ENCODE measurements at regions not wholly inside any gene's neighbourhood (a gene's known extent, or its start where the extent isn't known, plus 50 kb on each side); places are given as distances from the start of the nearest gene placed in this dataset.

DNA sequence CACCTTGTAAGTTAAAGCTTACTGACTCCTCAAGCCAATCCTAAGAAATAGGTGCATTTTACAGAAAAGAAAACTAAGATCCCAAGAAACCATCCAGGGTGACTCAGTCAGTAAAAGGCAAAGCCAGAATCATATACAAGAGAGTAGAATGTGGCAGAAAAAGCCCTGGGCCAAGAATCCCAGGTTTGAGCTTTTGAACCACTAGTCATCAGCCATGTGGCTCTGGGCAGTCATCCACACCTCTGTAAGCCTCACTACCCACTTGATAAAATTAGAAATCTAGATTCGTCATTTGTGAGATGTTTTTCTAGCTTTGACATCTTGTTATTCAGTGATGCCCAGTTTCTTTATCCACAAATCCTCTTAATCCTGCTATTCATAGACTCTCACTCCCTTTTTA is 122.2 kb upstream of the PDE5A start:
- Histone ChIP-seq H3K36me3 (ENCODE audit: insufficient read depth, low read length) (no peaks in the 10 kb centered on the region), H3K9ac (ENCODE audit: low read length) (no peak overlapping the region), H3K9me3 (ENCODE audit: low read length) (no peaks in the 10 kb centered on the region), H3K9me2 (replicated peaks; ENCODE audit: insufficient read depth, low read length) (no peaks in the 10 kb centered on the region), H4K20me1 (ENCODE audit: insufficient read depth, low read depth, low read length) (no peaks in the 10 kb centered on the region), H3K4me2 (ENCODE audit: low read depth, low read length, poor library complexity, severe bottlenecking) (no peak overlapping the region), H3K4me1 (ENCODE audit: low read length) (no peaks in the 10 kb centered on the region), H3K27me3 (ENCODE audit: low read length) (no peaks in the 10 kb centered on the region), H3K27ac (ENCODE audit: low read length) (no peak overlapping the region), H2AFZ (ENCODE audit: low read length) (no peak overlapping the region), H3K79me2 (ENCODE audit: low read length) (no peaks in the 10 kb centered on the region), H3K4me3 (ENCODE audit: low read length) (no peak overlapping the region)
- no peak for DNase-seq

DNA sequence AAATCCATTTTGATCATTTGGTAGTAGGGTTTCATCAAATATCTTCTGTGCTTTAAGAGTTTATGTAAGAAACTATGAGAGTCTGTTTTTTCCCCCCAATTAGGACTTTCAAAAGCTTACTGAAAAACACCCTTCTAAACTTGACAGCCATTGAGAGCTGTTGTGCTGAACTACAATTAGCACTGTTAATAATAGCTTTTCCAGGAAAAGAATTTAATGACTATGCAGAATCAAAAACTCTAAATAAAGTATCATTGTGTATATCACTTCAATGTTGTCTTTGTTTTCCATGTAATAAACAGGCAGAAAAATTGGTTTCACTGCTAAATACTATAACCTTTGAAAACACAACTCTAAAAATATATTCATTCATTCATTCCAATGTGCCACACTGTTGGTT is 121.4 kb upstream of the PDE5A start:
- Histone ChIP-seq H3K4me1 (ENCODE audit: low read length) (no peaks in the 10 kb centered on the region), H3K4me3 (ENCODE audit: low read length) (no peak overlapping the region), H3K9me3 (ENCODE audit: low read length) (no peaks in the 10 kb centered on the region), H3K79me2 (ENCODE audit: low read length) (no peaks in the 10 kb centered on the region), H3K27me3 (ENCODE audit: low read length) (no peaks in the 10 kb centered on the region), H3K4me2 (ENCODE audit: low read depth, low read length, poor library complexity, severe bottlenecking) (no peak overlapping the region), H4K20me1 (ENCODE audit: insufficient read depth, low read depth, low read length) (no peaks in the 10 kb centered on the region), H2AFZ (ENCODE audit: low read length) (no peak overlapping the region), H3K9me2 (replicated peaks; ENCODE audit: insufficient read depth, low read length) (no peaks in the 10 kb centered on the region), H3K9ac (ENCODE audit: low read length) (no peak overlapping the region), H3K27ac (ENCODE audit: low read length) (no peak overlapping the region), H3K36me3 (ENCODE audit: insufficient read depth, low read length) (no peaks in the 10 kb centered on the region)
- no peak for DNase-seq

DNA sequence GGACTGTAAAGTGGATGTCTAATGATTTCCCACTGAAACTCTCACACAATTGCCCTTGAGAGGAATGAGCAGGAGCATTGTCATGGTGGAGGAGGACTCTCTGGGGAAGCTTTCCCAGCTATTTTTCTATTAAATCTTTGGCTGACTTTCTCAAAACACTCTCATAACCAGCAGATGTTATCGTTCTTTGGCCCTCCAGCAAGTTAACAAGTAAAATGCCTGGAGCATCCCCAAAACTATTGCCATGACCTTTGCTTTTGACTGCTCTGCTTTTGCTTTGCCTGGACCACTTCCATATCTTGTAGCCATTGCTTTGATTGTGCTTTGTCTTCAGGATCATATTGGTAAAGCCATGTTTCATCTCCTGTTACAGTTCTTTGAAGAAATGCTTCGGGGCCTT is 120.2 kb upstream of the PDE5A start:
- no peaks in the 10 kb centered on the region for H3K27me3 ChIP-seq (ENCODE audit: low read length)
- DNase-seq = no peak

DNA sequence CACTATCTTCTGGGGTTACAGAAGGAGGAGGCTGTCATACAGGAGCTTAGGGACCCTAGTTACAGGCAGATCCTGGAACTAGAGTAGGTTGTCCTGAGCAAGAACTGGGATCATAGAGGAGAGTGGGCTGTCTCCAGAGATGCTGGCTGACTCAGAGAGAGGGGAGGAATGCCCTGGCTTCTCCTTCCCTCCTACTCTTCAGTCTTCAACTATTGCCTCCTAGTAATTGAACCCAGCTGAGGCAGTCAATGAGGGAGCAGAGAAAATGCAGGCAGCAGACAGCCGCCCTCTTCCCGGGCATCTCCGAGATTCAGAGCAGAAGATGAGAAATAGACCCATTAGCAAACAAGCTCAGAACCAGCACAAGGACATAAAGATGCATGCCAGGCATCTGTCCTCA is 118.3 kb upstream of the PDE5A start:
- Histone ChIP-seq H3K36me3 (ENCODE audit: insufficient read depth, low read length) (no peaks in the 10 kb centered on the region), H3K27ac (ENCODE audit: low read length) (no peak overlapping the region), H3K79me2 (ENCODE audit: low read length) (no peaks in the 10 kb centered on the region), H3K4me3 (ENCODE audit: low read length) (no peak overlapping the region), H4K20me1 (ENCODE audit: insufficient read depth, low read depth, low read length) (no peaks in the 10 kb centered on the region), H3K27me3 (ENCODE audit: low read length) (no peaks in the 10 kb centered on the region), H3K9ac (ENCODE audit: low read length) (no peak overlapping the region), H3K4me2 (ENCODE audit: low read depth, low read length, poor library complexity, severe bottlenecking) (no peak overlapping the region), H2AFZ (ENCODE audit: low read length) (no peak overlapping the region), H3K9me3 (ENCODE audit: low read length) (no peaks in the 10 kb centered on the region), H3K9me2 (replicated peaks; ENCODE audit: insufficient read depth, low read length) (no peaks in the 10 kb centered on the region), H3K4me1 (ENCODE audit: low read length) (no peaks in the 10 kb centered on the region)
- no peak for DNase-seq

More for the DNA sequence above, 120.2 kb upstream of the PDE5A start:
- H3K27ac ChIP-seq (ENCODE audit: low read length) = no peak overlapping the region
- no peaks in the 10 kb centered on the region for H3K9me3 ChIP-seq (ENCODE audit: low read length)
- H3K36me3 ChIP-seq (ENCODE audit: insufficient read depth, low read length) = no peaks in the 10 kb centered on the region
- no peak overlapping the region for H2AFZ ChIP-seq (ENCODE audit: low read length)
- no peak overlapping the region for H3K9ac ChIP-seq (ENCODE audit: low read length)
- H3K79me2 ChIP-seq (ENCODE audit: low read length) = no peaks in the 10 kb centered on the region
- H4K20me1 ChIP-seq (ENCODE audit: insufficient read depth, low read depth, low read length) = no peaks in the 10 kb centered on the region
- no peak overlapping the region for H3K4me3 ChIP-seq (ENCODE audit: low read length)
- H3K4me1 ChIP-seq (ENCODE audit: low read length) = no peaks in the 10 kb centered on the region
- no peaks in the 10 kb centered on the region for H3K9me2 ChIP-seq (replicated peaks; ENCODE audit: insufficient read depth, low read length)
- no peak overlapping the region for H3K4me2 ChIP-seq (ENCODE audit: low read depth, low read length, poor library complexity, severe bottlenecking)

DNA sequence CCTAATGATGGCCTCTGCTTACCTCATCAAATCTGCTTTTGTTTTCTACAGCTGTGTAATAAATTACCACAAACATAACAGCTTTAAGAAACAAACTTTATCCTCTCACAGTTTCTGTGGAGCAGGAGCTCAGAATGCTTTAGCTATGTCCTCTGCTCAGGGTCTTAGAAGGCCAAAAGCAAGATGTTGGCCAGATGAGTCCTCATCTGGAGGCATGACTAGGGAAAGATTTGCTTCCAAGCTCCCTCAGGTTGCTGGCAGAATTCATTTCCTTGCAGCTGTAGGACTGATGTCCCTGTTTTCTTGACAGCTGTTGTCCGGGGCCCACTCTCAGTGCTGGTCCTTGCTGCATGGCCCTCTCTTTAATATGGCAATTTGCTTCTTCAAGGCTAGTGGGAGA is 116.7 kb upstream of the PDE5A start:
- Histone ChIP-seq H3K4me3 (ENCODE audit: low read length) (no peak overlapping the region), H3K9me2 (replicated peaks; ENCODE audit: insufficient read depth, low read length) (no peaks in the 10 kb centered on the region), H3K4me2 (ENCODE audit: low read depth, low read length, poor library complexity, severe bottlenecking) (no peak overlapping the region), H3K36me3 (ENCODE audit: insufficient read depth, low read length) (no peaks in the 10 kb centered on the region), H3K27me3 (ENCODE audit: low read length) (no peaks in the 10 kb centered on the region), H3K27ac (ENCODE audit: low read length) (no peak overlapping the region), H3K9me3 (ENCODE audit: low read length) (no peaks in the 10 kb centered on the region), H2AFZ (ENCODE audit: low read length) (no peak overlapping the region), H3K79me2 (ENCODE audit: low read length) (no peaks in the 10 kb centered on the region), H3K9ac (ENCODE audit: low read length) (no peak overlapping the region), H4K20me1 (ENCODE audit: insufficient read depth, low read depth, low read length) (no peaks in the 10 kb centered on the region), H3K4me1 (ENCODE audit: low read length) (no peaks in the 10 kb centered on the region)
- DNase-seq = no peak

DNA sequence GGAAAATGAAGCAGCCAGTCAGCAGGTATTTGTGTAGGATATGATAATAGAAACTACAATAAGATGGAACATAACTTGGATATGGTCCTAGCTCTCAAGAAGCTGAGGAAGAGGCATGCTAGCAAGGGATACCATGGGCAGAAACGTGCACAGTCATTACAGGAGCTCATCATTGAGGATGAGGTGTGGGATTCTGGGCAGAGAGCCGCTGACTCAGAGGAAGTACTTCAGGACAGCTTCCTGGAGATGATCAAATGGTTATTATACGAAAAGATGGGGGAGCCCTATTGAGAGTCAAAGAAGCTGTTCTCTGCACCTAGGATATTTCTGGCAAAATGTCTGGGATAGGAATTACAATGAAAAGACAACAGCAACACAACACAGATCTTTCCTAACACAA is 116.0 kb upstream of the PDE5A start:
- Histone ChIP-seq H3K9me2 (replicated peaks; ENCODE audit: insufficient read depth, low read length) (no peaks in the 10 kb centered on the region), H2AFZ (ENCODE audit: low read length) (no peak overlapping the region), H3K4me1 (ENCODE audit: low read length) (no peaks in the 10 kb centered on the region), H3K79me2 (ENCODE audit: low read length) (no peaks in the 10 kb centered on the region), H3K4me3 (ENCODE audit: low read length) (no peak overlapping the region), H3K9me3 (ENCODE audit: low read length) (no peaks in the 10 kb centered on the region), H3K4me2 (ENCODE audit: low read depth, low read length, poor library complexity, severe bottlenecking) (no peak overlapping the region), H3K36me3 (ENCODE audit: insufficient read depth, low read length) (no peaks in the 10 kb centered on the region), H3K9ac (ENCODE audit: low read length) (no peak overlapping the region), H3K27me3 (ENCODE audit: low read length) (no peaks in the 10 kb centered on the region), H4K20me1 (ENCODE audit: insufficient read depth, low read depth, low read length) (no peaks in the 10 kb centered on the region), H3K27ac (ENCODE audit: low read length) (no peak overlapping the region)
- DNase-seq = no peak

DNA sequence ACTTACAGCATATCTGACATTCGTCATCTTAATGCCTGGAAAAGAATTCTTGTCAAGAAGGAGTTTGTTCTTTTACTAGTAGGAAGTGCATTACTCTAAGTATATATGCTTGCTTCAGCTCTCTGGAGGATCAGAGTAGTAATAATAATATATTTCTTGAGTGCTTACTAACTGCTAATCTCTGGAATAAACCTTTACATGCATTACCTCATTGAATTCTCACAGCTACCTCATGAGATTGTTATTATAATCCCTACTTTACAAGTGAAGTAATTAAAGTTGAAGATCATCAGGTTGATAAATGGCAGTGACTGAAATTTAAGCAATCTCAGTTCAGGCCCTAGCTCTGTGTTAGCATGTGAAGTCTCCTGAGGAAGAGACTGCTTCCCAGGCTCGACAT is 115.0 kb upstream of the PDE5A start:
- no peaks in the 10 kb centered on the region for H3K9me2 ChIP-seq (replicated peaks; ENCODE audit: insufficient read depth, low read length)
- H3K36me3 ChIP-seq (ENCODE audit: insufficient read depth, low read length) = no peaks in the 10 kb centered on the region
- H4K20me1 ChIP-seq (ENCODE audit: insufficient read depth, low read depth, low read length) = no peaks in the 10 kb centered on the region
- H3K4me1 ChIP-seq (ENCODE audit: low read length) = no peaks in the 10 kb centered on the region
- H3K79me2 ChIP-seq (ENCODE audit: low read length) = no peaks in the 10 kb centered on the region
- no peak overlapping the region for H3K4me2 ChIP-seq (ENCODE audit: low read depth, low read length, poor library complexity, severe bottlenecking)
- no peak overlapping the region for H3K27ac ChIP-seq (ENCODE audit: low read length)
- no peaks in the 10 kb centered on the region for H3K9me3 ChIP-seq (ENCODE audit: low read length)
- DNase-seq = no peak
- H3K4me3 ChIP-seq (ENCODE audit: low read length) = no peak overlapping the region
- no peak overlapping the region for H2AFZ ChIP-seq (ENCODE audit: low read length)
- no peaks in the 10 kb centered on the region for H3K27me3 ChIP-seq (ENCODE audit: low read length)
- no peak overlapping the region for H3K9ac ChIP-seq (ENCODE audit: low read length)

DNA sequence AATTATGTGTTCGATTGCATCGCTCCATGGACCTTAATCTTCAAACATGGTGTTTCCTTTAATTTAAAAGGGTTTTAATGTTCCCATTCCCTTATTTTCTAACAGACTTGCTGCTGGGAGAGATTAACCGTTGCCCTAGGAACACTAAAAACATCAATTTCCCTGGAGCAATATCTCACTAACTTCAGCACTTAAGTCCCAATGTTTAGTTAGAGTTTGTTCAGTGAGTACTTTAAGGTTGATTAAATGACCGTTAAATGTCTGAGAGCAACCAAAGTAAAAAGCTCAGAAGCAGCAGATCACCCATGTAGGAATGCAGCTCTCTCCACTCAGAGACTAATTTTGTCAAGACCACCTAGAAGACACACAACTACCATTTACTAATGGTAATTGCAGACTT is 111.2 kb upstream of the PDE5A start:
- Histone ChIP-seq H2AFZ (ENCODE audit: low read length) (no peak overlapping the region; the same call in 1 of the 2 replicates), H3K27ac (ENCODE audit: low read length) (no peak overlapping the region), H3K9ac (ENCODE audit: low read length) (no peak overlapping the region), H3K4me1 (ENCODE audit: low read length) (no peaks in the 10 kb centered on the region), H3K27me3 (ENCODE audit: low read length) (no peaks in the 10 kb centered on the region), H3K36me3 (ENCODE audit: insufficient read depth, low read length) (no peaks in the 10 kb centered on the region), H3K79me2 (ENCODE audit: low read length) (no peaks in the 10 kb centered on the region), H3K4me3 (ENCODE audit: low read length) (no peak overlapping the region), H3K9me3 (ENCODE audit: low read length) (no peaks in the 10 kb centered on the region), H4K20me1 (ENCODE audit: insufficient read depth, low read depth, low read length) (no peaks in the 10 kb centered on the region), H3K9me2 (replicated peaks; ENCODE audit: insufficient read depth, low read length) (no peaks in the 10 kb centered on the region), H3K4me2 (ENCODE audit: low read depth, low read length, poor library complexity, severe bottlenecking) (no peak overlapping the region)
- DNase-seq = no peak

DNA sequence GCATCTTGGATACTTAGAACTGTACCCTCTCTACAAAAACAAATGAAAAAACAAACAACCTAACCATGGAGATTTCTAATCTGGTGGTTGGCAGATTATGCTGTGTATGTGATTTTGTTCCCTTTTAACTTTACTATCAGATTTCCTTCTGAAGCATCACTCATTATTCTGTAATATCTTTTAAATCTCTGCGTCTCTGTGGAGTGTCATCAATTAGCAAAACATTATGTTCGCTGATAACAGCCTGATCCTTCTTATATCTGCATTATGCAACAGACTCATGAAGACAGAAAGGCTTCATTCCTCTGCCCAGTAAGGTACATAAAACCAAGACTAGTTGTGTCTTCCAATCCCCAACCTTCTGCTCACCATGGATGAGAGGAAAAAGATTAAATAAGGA is 110.3 kb upstream of the PDE5A start:
- H4K20me1 ChIP-seq (ENCODE audit: insufficient read depth, low read depth, low read length) = no peaks in the 10 kb centered on the region
- H3K27me3 ChIP-seq (ENCODE audit: low read length) = no peaks in the 10 kb centered on the region
- H3K36me3 ChIP-seq (ENCODE audit: insufficient read depth, low read length) = no peaks in the 10 kb centered on the region

More for the DNA sequence above, 110.3 kb upstream of the PDE5A start:
- Histone ChIP-seq H3K79me2 (ENCODE audit: low read length) (no peaks in the 10 kb centered on the region), H3K9me3 (ENCODE audit: low read length) (no peaks in the 10 kb centered on the region), H3K9me2 (replicated peaks; ENCODE audit: insufficient read depth, low read length) (no peaks in the 10 kb centered on the region), H3K27ac (ENCODE audit: low read length) (no peak overlapping the region), H3K4me3 (ENCODE audit: low read length) (no peak overlapping the region), H3K9ac (ENCODE audit: low read length) (no peak overlapping the region), H3K4me2 (ENCODE audit: low read depth, low read length, poor library complexity, severe bottlenecking) (no peak overlapping the region), H2AFZ (ENCODE audit: low read length) (no peak overlapping the region), H3K4me1 (ENCODE audit: low read length) (no peaks in the 10 kb centered on the region)
- no peak for DNase-seq
